Loucy (cell line): ENCODE measurements at regions not wholly inside any gene's neighbourhood (a gene's known extent, or its start where the extent isn't known, plus 50 kb on each side); places are given as distances from the start of the nearest gene placed in this dataset.

ENCODE experiments used
- CTCF ChIP-seq: fragments of 200-600 bp; sonication (generic); conservative IDR thresholded peaks from 2 replicates; pipeline ENCODE4 v1.5.1; 2014; ENCODE audit warnings: mild to moderate bottlenecking, antibody characterized with exemption, low read length
- EZH2phosphoT487 ChIP-seq: fragments of 200-600 bp; IDR thresholded peaks from 2 replicates; pipeline ENCODE4 v1.6.1; 2018; ENCODE audit warnings: antibody characterized with exemption, mild to moderate bottlenecking, moderate library complexity, borderline replicate concordance

DNA sequence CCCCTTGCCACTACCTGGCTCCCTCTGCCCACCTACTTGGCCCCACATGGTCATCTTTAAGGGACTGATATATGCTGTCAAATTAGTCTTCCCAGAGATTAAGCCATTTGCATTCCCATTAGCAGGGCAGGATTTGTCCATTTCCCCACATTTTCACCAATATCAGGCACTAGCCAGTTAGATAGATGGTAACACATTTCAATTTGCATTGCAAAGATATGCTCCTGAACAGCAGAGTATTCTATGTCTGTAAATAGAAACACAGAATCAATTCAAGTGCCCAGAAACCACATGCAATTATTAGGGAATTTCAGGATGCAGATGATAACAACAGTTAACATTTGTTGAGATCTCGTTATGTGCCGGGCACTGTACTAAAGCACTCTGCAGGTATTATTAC, 92.6 kb upstream of the IL12B start:
- TF ChIP-seq CTCF = no peak
- TF ChIP-seq EZH2phosphoT487 = no peak
